Stimulated activated CD8-positive, alpha-beta memory T cell treated with anti-CD3 and anti-CD28 coated beads, Interleukin-2, amount 100 ng/mL, for 1 hour (primary cell): ENCODE measurements at regions not wholly inside any gene's neighbourhood (a gene's known extent, or its start where the extent isn't known, plus 50 kb on each side); places are given as distances from the start of the nearest gene placed in this dataset.
"Not testable (repeated sequence)": the region's sequence is repeated elsewhere in the genome, so short reads cannot be mapped to it uniquely, and the experiment has no call there.

Source experiments
- DNase-seq, 2 donors: peaks; one replicate each; pipeline ENCODE4 v3.0.0-alpha.2; 2020; ENCODE audit warnings: low read depth in 2 of 2

- no peak for DNase-seq
These were observed 207.4 kb downstream of the ZFP36L2 start for GRCh38 chr2:43019025-43019367.

GRCh38 chr2:43018179-43019024, 208.0 kb downstream of the ZFP36L2 start:
- no peak for DNase-seq

- DNase-seq: no peak
These were observed 212.5 kb downstream of the ZFP36L2 start for GRCh38 chr2:43013821-43014345.

DNA sequence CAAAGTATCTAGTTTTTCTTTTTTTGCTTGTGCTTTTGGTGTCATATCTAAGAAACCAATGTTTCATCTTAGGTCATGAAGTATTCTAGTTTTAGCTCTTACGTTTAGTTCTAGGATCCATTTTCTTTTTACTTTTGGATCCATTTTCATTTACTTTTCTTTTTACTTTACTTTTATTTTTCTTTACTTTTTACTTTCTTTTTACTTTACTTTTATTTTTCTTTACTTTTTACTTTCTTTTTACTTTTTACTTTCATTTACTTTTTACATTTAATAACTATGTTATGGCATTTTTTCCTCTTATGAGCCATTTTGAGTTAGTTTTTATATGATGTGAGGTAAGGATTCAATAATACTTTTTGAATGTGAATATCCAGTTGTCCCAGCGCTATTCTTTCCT, 213.4 kb downstream of the ZFP36L2 start:
- DNase-seq: no peak

DNA sequence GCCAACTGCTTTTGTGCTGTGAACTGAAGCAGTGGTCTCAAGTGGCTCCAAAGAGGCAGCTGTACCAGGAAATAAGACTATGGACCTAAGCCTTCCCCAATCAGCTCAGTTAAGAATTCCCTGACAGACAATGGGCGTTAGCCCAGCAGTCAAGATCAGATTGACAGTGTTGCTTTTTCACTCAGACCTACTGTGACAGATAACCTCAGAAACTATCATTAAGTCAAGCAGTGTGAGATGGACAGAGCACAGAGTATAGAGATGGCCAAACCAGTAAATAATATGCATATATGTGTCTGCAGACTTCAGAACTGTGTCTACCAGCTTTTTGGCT, 215.3 kb downstream of the ZFP36L2 start:
- DNase-seq: no peak

DNA sequence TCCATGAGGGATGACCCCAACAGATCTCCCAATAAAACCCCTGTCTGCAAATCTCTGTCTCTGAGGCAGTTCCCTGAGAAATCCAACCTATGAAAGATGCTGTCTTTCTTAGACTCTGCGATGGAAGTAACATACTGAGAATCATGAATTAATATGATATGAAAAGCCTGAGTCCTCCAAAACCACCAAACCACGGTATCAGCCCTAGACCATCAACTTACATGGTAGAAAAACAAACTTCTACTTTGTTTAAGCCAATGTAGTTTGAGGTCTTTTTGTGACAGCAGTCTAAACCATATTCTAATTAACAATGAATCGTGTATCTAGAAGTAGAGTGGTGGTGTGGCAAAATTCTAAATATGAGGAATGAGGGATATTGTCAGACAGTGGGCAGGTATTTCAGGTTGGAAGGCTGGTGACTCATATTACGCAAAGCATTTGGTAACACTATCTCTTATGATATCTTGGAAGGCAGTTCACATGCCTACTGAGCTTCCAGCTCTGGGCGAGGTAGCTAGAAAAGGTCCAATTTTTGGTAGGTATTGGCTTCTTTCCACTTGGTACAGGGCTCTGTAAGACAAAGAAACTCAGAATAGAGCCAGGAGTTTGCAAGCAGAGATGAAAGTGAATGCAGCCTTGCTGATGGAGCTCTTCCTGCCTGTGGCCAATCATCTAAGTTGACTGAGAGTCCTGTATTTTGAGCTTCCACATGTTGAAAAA, 215.8 kb downstream of the ZFP36L2 start:
- DNase-seq: no peak

DNA sequence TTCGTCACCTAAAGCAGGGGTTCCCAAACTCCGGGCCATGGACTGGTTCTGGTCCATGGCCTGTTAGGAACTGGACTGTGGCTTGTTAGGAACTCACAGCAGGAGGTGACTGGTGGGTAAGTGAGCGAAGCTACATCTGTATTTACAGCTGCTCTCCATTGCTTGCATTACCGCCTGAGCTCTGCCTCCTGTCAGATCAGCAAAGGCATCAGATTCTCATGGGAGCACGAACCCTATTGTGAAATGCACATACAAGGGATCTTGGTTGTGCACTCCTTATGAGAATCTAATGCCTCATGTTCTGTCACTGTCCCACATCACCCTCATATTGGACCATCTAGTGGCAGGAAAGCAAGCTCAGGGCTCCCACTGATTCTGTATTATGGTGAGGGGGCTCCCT, 217.0 kb downstream of the ZFP36L2 start:
- no peak for DNase-seq

GRCh38 chr2:43008388-43008787, 216.0 kb upstream of the HAAO start:
- DNase-seq: no peak

DNA sequence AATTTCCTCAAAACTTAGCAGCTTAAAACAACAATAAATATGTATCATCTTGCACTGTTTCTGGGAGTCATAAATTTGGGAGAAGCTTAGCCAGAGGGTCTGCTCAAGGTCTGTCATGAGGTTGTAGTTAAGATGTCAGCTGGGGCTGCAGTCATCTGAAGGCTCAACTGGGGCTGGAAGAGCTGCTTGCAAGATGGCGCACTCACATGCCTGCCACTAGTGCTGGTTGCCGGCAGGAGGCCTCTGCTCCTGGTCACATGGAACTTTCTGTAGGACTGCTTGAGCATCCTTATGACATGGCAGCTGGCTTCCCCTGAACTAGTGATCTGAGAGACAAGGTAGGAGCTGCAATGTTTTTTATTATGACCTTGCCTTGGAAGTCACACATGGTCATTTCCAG, 215.5 kb upstream of the HAAO start:
- DNase-seq: no peak

GRCh38 chr2:43006834-43007543, 214.6 kb upstream of the HAAO start:
- no peak for DNase-seq

GRCh38 chr2:43005975-43006833, 213.8 kb upstream of the HAAO start:
- DNase-seq: no peak

DNA sequence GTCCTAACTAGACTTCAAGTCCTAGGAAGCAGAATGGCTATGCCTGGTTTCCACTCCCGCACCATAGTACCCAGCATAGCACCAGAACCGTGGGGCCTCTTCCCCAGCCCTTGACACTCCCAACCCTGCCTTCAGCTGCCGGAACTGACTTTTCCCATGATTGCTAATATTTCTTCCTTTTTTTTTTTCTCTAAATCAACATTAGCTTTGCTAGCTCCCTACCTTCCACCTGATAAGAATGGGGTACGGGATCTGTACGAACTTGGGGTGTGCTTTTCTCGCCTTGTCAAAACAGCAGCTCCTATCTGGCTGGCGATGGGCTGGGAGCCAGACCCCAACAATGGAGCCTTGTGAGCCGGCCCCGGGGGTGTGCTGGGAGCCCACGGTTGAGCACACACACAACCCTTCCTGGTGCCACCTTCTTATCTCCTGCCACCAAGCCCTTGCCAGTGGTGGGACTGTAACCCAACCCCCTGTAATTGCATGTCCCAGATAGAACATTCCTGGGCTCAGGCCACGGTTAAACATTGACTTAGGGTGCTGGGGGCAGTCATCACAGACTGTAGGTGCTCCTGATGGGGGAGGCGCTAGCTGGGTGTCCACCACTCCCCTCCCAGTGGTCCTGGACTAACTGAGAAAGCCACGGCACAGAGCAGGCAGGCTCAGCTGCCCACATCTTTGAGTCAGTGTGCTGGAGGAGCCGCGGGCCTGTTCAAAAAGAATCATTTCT, 213.0 kb upstream of the HAAO start:
- DNase-seq: no peak

DNA sequence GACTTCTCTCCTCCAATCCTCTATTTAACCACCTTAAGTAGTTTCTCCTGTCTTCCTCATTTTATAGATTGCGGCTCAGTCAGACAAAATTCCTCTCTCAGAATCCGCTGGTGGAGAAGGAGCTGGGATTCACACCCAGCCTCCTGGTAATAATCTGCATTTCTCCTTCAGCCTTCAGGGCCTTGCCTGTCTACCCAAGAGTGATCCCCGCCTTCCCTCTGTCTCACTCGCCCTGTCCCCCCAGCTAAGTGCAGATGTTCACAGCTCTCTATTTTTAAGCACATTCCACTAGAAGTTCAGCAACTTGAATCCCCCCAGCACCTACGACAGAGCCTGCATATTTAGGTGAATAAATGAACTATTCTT, 212.5 kb upstream of the HAAO start:
- DNase-seq: no peak

- DNase-seq: not testable (repeated sequence)
These were observed 211.9 kb upstream of the HAAO start for GRCh38 chr2:43004126-43004865.

DNA sequence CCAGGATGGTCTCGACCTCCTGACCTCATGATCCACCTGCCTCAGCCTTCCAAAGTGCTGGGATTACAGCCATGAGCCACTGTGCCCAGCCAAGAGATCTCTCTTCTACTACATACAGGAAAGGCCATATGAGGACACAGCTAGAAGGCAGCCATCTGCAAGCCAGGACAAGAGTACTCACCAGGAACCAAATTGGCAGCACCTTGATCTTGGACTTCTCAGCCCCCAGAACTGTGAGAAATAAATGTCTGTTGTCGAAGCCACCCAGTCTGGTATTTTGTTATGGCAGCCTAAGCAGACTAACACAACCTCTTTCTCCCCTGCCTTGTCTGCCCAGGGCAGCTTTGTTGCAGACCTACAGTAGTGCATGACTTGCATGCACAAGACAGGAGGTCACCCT, 211.3 kb upstream of the HAAO start:
- no peak for DNase-seq

- DNase-seq: no peak
These were observed 209.5 kb upstream of the HAAO start for GRCh38 chr2:43001787-43002468.

- DNase-seq: no peak
These were observed 208.6 kb upstream of the HAAO start for GRCh38 chr2:43001055-43001378.

DNA sequence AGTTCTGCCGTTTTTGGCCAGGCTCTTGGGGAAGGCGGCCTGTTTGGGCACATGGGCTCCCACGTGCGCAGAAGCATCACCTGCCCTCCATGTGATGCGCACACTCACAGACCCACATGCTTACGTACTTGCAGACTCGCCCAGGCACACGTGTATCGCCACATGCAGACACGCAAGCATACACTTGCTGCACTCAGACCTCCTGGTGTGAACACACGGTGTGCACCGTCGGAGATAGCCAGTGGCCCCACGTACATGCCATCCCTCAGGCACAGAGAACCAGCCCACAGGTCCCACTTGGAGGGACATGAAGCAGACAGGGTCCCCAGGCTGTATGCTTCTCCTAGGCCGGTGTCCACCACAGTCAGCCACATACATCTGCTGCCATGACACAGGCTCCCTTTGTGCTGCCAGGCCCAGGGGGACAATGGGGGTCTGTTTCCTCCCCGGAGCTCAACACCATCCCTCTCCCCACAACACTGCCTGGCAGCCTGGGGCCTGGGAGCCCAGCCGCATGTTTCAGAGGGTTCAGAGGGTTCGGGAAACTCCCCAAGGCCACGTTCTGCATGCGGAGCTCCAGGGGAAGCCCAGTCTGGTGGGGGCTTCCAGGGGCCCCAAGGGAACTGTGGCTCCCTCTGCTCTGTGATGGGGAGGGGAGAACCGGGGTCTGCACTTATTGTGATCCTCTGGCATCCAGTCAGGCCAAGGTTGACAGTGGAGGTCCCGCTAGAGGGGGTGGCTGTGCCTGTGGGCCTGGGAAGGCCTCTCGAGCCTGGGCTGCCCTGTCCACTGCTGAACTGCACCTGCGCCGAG, 208.1 kb upstream of the HAAO start:
- no peak for DNase-seq

- no peak for DNase-seq
These were observed 207.5 kb upstream of the HAAO start for GRCh38 chr2:42999856-43000241.
